ENCODE measurements at regions not wholly inside any gene's neighbourhood (a gene's known extent, or its start where the extent isn't known, plus 50 kb on each side); places are given as distances from the start of the nearest gene placed in this dataset.

DNA sequence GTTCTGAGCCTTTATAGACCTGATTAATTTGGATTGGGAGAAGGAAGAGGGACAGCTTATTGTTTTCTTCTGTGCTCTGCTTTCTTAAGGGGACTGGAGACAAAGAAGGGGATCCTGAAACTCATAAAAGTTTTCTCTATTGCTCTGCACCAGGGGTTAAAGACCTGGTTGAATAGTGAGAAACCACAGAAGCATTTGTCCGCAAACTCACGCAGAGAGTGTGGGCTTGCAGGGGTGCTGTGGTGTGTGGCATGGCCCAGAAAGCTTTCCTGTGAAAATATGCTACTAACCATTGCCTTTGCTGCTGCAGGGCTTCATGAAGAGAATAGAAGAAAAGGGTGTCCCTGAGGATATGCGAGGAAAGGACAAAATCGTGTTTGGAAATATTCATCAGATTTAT, 73.1 kb upstream of the UMPS start:
- no peak for TF ChIP-seq YY1 (IDR thresholded peaks at IDR 0.05; ENCODE audit: insufficient read depth, insufficient read length)
- TF ChIP-seq ZNF274 (IDR thresholded peaks at IDR 0.05; ENCODE audit: low read depth, low read length): no peak
- no peak for TF ChIP-seq SUZ12 (IDR thresholded peaks at IDR 0.05; ENCODE audit: extremely low read depth, insufficient read depth, insufficient read length)
